HFFc6 (cell line): ENCODE measurements at regions not wholly inside any gene's neighbourhood (a gene's known extent, or its start where the extent isn't known, plus 50 kb on each side); places are given as distances from the start of the nearest gene placed in this dataset.

Experiments
- DNase-seq: peaks from one replicate; pipeline ENCODE4 v3.0.0-alpha.2; 2018
- H3K27ac Mint-ChIP-seq: 2 replicates; pipeline ENCODE4 v1.8.0; 2020; ENCODE audit warnings: mild to moderate bottlenecking, mixed read lengths
- H3K27me3 Mint-ChIP-seq: 2 replicates; pipeline ENCODE4 v1.8.0; 2021; ENCODE audit warnings: mild to moderate bottlenecking, moderate library complexity, mixed read lengths; ENCODE audit not compliant: insufficient read depth
- H3K36me3 Mint-ChIP-seq: 2 replicates; pipeline ENCODE4 v1.8.0; 2021; ENCODE audit warnings: low read depth, mixed read lengths
- H3K4me1 Mint-ChIP-seq: 2 replicates; pipeline ENCODE4 v1.8.0; 2020; ENCODE audit warnings: low read depth, mixed read lengths
- H3K4me3 Mint-ChIP-seq: 2 replicates; pipeline ENCODE4 v1.8.0; 2020; ENCODE audit warnings: mild to moderate bottlenecking, moderate library complexity, mixed read lengths
- H3K9me3 Mint-ChIP-seq: 2 replicates; pipeline ENCODE4 v1.8.0; 2020; ENCODE audit warnings: mild to moderate bottlenecking, mixed read lengths
- CTCF ChIP-seq: fragments of 200-600 bp; sonication (generic); IDR thresholded peaks from 2 replicates; pipeline ENCODE4 v1.5.0; 2021; ENCODE audit warnings: antibody characterized with exemption, mild to moderate bottlenecking

- Mint-ChIP-seq H3K27ac (no peak overlapping the region), H3K4me1 (no peaks in the 10 kb centered on the region), H3K4me3 (no peak overlapping the region), H3K27me3 (no peaks in the 10 kb centered on the region), H3K9me3 (peaks cover 12% of the 10 kb centered on the region; the same call in 1 of the 2 replicates), H3K36me3 (no peaks in the 10 kb centered on the region)
- DNase-seq = no peak
- TF ChIP-seq CTCF = no peak
Observed at GRCh38 chr5:75928992-75929391, 154.2 kb upstream of the SV2C start.

GRCh38 chr5:75922480-75922879, 160.7 kb upstream of the SV2C start:
- H3K36me3 Mint-ChIP-seq = no peaks in the 10 kb centered on the region; the same call in 1 of the 2 replicates
- H3K27ac Mint-ChIP-seq = no peak overlapping the region
- no peak for TF ChIP-seq CTCF
- H3K4me1 Mint-ChIP-seq = no peaks in the 10 kb centered on the region
- H3K9me3 Mint-ChIP-seq = peaks cover 32% of the 10 kb centered on the region
- no peaks in the 10 kb centered on the region for H3K27me3 Mint-ChIP-seq
- no peak overlapping the region for H3K4me3 Mint-ChIP-seq
- no peak for DNase-seq

DNA sequence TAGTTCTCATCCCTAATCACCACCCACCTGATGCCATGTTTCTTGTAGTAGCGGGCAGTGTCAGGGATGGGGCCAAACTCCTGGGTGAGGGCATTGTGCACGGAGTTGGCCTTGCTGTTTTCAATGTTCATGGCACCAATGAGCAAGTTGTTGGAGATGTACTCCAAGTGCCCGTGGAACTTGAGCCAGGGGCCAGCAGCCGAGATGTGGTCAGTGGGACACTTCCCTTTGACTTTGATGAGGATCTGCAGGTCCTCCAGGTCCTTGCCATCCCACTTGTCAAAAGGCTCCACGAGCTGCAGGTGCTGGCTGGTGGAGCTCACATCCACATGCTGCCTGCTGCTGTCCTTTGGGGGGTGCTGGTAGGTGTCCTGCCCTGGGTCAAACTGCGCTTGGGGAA, 162.2 kb upstream of the SV2C start:
- Mint-ChIP-seq H3K27ac (no peak overlapping the region), H3K4me3 (no peak overlapping the region), H3K27me3 (no peaks in the 10 kb centered on the region), H3K36me3 (no peaks in the 10 kb centered on the region; the same call in 1 of the 2 replicates), H3K9me3 (peaks cover 32% of the 10 kb centered on the region), H3K4me1 (no peaks in the 10 kb centered on the region)
- no peak for DNase-seq
- no peak for TF ChIP-seq CTCF

DNA sequence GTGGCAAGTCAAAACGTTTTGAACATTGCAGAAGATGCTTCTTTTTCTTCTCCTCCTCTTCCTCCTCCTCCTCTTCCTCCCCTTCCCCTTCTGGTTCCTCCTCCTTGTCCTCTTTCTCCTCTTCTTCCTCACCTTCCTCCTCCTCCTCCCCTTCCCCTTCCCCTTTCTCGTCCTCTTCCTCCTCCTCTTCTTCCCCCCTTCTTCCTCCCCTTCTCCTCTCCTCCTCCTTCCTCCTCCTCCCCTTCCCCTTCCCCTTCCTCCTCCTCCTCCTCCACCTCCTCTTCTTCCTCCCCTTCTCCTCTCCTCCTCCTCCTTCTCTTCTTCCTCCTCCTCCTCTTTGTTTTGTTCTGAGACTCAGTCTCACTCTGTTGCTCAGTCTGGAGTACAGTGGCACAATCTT, 167.0 kb upstream of the SV2C start:
- TF ChIP-seq CTCF = no peak
- no peaks in the 10 kb centered on the region for H3K27me3 Mint-ChIP-seq

GRCh38 chr5:75909223-75909622, 174.0 kb upstream of the SV2C start:
- peaks cover 74% of the 10 kb centered on the region for H3K9me3 Mint-ChIP-seq
- no peaks in the 10 kb centered on the region; the same call in 1 of the 2 replicates for H3K36me3 Mint-ChIP-seq
- no peaks in the 10 kb centered on the region for H3K4me1 Mint-ChIP-seq
- H3K27me3 Mint-ChIP-seq = no peaks in the 10 kb centered on the region; the same call in 1 of the 2 replicates
- DNase-seq = no peak
- TF ChIP-seq CTCF = no peak
- H3K27ac Mint-ChIP-seq = no peak overlapping the region
- no peak overlapping the region for H3K4me3 Mint-ChIP-seq

More for the DNA sequence above, 167.0 kb upstream of the SV2C start:
- peaks cover 31% of the 10 kb centered on the region for H3K9me3 Mint-ChIP-seq
- no peak overlapping the region for H3K27ac Mint-ChIP-seq
- H3K36me3 Mint-ChIP-seq = no peaks in the 10 kb centered on the region; the same call in 1 of the 2 replicates
- H3K4me3 Mint-ChIP-seq = no peak overlapping the region
- no peak for DNase-seq
- H3K4me1 Mint-ChIP-seq = no peaks in the 10 kb centered on the region

DNA sequence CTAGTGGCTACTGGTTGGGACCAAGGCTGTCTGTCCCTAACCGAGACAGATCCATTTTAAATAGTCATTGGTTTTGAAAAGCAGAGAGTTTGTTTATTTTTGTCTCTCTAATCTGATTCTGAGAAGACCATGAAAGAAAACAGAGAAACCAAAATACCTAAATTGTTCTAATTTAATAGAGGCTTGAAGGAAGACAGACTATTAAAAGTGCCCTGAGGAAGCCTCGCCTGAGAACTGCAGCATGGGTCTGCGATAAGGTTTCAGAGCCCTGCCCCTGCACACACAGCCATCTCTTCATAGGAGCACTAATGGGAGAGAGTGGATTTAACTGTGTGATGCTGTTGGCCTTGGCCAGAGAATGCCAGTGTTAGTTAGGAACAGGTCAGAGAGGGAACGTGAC, 175.5 kb upstream of the SV2C start:
- no peak for TF ChIP-seq CTCF
- H3K9me3 Mint-ChIP-seq = peaks cover 74% of the 10 kb centered on the region
- no peaks in the 10 kb centered on the region; the same call in 1 of the 2 replicates for H3K36me3 Mint-ChIP-seq
- H3K4me3 Mint-ChIP-seq = no peak overlapping the region
- DNase-seq = no peak
- H3K27me3 Mint-ChIP-seq = no peaks in the 10 kb centered on the region; the same call in 1 of the 2 replicates
- H3K4me1 Mint-ChIP-seq = no peaks in the 10 kb centered on the region
- H3K27ac Mint-ChIP-seq = no peak overlapping the region
